ENCODE measurements at regions not wholly inside any gene's neighbourhood (a gene's known extent, or its start where the extent isn't known, plus 50 kb on each side); places are given as distances from the start of the nearest gene placed in this dataset.
"Not testable (repeated sequence)": the region's sequence is repeated elsewhere in the genome, so short reads cannot be mapped to it uniquely, and the experiment has no call there.

DNA sequence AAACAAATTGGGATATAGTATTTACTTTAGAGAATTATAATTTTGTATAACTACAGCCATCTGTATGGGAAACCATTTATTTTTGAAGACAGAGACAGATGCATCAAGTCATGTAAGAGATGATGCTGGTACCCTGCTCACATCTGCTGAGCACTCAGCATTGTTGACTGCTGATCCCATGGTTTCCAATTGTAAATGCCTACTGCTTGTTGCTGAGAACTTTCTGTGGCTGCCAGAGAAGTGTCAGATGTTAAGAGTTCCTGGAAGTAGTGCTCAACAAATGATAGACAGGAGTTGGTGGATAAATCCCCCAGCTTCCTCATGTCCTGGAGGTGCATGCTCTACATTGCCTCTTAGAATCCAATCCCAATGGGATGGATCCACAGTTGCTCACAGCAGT lies 167.1 kb downstream of the OXSM start:
- FAIRE-seq = no peak

DNA sequence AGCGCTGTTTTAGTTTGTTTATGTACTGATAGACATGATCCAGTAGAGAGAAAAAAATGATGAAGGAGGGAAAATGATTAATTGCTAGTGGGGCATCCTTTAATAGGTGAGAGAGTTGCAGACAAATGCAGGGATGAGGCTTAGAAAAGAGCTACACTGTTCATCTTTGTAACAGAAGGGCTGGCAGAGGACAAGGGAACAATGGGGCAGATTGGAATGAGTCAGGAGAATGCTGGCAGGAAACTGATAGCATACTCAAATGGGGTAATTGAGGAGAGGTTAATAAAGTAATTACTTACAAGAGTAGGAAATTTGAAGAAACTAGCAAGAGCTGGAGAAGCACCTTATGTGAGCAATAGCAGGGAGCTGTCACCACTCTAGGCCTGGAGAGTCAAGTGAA lies 170.9 kb downstream of the OXSM start:
- no peak for FAIRE-seq

DNA sequence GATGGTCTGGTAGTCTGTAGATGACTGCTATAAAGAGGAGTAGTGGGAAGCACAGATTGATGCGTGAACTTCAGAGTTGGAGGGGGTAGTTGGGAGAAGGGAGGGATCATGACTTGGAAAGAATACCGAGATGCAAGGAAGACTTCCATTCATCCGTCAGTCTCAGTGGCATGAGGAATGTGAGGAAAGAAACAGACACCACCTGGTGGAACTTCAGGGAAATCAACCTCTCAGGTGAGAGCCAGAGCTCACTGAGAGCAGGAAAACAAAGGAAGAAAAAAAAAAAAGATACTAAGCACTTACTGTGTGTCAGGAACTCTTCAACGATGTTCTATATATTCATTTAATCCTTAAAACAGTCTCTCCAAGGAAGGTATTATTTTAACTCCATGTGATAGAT lies 172.4 kb downstream of the OXSM start:
- FAIRE-seq = no peak

DNA sequence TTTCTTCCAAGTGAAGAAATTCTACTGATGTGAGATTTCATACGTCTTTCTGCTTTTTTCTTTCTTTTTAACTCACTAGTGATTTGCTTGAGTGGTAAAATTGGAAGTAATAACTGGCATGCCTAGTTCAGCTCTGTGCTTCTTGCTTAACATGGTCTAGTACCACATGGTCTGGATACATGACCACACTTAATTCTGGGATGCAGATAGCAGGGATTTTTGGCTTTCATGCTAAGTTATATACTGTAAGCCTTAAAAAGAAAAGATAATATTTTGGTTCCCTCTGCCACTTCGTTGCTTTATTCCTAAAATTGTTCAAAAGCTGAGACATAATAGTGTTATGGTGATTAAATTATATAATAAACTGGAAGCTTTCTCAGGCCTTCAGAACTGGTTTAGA lies 174.3 kb downstream of the OXSM start:
- FAIRE-seq = no peak

DNA sequence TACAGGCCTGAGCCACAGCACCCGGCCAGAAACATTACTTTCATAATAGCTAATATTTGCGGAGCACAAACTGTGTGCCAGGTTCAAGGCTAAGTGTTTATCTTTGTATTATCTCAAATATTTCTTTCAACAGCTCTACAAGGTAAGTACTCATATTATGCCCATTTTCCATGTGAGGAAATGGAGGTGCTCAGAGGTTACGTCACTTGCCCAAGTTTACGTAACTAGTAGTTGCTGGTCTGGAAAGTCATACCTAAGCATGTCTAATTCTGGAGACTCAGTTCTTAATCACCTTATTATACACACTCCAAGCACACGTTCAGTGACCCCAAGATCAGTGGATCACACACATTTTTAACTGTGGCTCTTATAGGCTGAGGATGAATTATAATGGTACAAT lies 177.5 kb downstream of the OXSM start:
- no peak for FAIRE-seq

DNA sequence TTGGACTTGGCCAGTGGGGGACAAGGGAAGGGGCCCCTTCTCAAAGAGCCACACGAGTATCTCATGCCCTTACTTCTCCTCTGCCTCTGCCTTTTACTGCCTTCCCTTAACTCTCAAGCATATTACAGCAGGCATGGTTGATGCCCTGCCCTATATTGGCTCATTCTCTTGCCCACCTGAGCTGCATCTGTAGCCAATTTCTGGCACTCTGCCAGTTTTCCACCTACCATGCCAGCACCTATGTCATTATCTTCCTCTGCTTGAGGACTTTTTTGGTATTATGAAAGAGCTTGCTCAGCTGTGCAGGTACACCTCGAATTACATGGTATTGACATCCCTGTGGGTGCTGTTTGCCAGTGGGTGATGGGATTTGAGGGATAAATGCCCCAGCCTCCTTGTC lies 181.8 kb downstream of the OXSM start:
- no peak for FAIRE-seq

DNA sequence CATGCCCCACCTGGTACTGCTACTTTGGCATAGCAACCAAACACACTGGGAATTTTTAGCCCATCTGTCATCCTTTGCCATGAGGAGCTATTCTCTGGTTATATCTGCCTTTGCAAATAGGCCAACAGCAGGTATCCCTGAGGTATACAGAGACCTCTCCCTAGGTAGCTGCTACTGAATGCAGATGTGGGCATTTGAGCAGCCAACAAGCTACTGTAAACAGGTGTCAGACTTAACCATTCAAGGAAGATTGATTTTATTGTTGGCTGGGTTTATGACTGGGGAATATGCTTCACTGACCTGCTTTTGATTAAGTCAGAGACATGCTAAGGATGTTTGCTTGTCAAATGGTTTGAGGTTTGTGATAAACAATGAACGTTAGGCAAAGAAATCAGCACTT lies 183.2 kb downstream of the OXSM start:
- FAIRE-seq = no peak

DNA sequence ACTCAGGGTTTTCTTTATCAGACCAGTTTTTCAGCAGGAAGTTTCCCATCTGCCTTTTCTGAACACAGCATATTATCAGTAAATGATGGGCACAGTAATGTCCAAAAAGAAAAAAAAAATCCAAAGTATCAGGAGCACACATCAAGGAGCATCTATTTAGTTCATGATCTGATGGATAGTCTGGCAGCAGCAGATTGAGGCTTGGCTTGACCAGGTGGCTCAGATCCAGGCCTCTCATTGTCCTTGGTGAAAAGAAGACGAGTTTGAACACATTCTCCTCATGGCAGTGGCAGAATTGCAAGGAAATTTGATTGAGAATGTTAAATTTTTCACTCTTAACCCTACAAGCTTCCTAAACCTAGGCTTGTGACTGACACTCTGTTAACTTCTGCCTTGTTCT lies 192.9 kb downstream of the OXSM start:
- no peak for FAIRE-seq

DNA sequence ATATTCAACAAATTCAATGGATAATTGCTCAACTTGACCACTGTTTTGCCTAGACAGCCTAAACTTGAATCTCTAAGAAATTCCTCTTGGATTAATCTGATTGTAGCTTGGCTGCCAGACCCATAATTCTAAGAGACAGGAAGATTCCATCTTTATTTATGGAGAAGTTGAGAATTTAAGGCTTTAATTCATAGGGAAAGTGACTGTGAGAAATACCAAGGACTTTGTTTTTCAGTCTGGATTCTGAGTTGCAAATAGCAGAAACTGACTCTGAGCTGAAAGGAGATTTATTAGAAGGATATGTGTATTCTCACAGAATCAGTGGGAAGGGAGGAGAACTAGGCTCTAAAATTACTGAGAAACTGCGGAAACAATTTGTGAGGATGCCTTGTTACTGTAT lies 195.7 kb downstream of the OXSM start:
- no peak for FAIRE-seq

DNA sequence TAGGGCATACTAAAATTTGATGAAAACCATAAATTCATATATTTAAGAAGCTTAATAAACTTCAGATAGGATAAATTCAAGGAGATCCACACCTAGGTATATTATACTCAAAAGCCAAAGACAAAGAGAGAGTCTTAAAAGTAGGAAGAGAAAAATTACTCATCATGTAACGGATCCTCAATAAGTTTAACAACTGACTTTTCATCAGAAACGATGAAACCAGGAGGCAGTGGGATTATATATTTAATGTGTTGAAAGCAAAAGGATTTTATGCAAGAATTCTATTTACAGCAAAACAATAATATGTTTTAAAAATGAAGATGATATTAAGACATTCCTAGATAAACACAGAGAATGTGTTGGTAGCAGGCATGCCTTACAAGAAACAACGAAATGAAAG lies 202.7 kb downstream of the OXSM start:
- FAIRE-seq = no peak

DNA sequence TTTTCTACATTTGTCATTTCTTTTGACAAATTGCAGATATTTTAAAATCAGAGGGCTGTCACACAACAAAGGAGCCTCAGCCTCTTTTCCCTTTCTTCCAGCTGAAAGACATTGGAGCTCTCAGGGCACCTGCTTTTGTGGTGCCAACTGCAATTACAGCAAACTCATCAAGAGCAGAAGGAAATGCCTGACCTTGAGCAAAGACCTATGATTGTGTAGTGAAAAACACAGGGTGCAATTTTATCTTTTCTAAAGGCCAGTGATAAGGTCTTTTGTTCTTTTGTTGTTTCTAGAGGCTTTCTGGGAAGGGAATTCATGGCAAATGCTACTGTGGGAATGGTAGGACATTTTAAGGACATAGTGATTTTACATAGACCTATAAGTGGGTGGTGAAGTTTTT lies 214.3 kb downstream of the OXSM start:
- FAIRE-seq = no peak

DNA sequence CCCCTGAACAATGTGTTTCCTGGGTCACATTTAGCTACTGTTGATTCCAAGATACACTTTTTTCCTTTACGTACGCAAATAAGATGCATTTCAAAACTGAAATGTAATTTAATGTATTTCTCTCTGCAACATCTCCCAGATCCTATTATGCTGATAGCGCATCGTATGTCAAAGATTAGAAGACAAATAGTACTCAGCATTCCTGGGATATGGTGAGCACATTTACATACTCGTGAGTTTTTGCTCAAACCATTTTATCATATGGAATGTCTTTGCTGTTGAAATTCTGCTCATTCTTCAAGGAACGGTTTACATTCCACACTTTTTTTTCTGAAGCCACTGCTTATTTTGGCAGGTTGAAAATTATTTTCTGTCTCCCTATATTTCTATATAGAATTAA lies 221.4 kb downstream of the OXSM start:
- FAIRE-seq = no peak

DNA sequence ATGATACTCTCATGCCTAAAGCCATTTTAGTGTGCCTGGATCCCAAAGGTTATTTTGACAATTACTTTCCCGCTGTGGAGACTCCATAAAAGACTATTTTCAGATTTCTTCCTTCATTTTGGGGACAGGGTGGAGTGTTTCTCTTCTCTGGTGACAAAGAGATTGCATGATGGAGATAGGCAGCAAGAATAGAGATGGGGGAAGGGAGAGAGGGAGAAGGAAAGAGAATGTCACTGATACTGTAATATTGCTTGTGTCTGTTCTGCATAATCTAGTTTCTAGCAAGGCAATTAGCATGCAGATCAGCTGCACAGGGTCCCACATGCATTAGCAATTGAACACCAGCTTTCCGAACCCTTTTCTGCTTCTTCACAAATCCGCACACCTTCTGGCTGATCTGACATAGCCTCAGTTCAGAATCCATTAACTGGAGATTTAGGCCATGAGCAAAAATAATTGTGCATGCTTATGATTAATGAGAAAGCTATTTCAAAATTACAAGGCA lies 222.4 kb downstream of the OXSM start:
- FAIRE-seq = no peak

DNA sequence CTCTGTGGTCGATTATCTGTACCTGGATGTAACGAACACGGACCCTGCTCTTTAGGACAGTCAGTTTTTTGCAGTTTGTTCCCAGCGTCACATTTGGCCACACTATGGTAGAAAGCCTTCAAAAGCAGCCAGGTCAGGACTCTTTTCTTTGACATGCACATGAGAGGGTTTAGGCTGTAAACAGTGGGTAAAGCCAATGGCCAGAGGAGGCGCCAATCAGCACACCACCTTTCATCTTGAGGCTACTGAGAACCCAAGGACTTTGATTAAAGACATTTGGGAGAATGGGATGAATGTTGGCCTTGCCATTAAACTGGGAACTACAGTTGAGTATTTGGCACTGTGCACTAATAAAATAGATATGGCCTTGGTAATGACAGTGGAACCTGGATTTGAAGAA lies 225.9 kb downstream of the OXSM start:
- FAIRE-seq = no peak

DNA sequence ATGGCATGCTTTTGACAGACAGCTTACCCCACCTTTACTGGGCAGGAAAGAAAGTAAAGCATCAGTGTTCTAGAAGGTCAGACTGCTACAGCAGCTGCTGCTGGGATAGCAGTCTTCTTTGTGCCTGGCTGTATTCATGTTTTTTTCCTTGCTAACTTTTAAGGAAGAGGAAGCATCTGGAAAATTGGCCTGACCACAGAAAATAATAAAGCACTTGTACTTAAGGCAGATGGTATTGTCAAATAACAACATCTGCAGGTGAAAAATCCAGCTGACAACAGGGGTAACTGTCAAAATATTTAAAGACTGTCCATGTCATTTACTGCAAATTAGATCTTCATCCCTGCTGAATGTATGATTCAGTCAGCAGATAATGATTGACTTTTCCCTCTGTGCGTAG lies 229.0 kb downstream of the OXSM start:
- no peak for FAIRE-seq

DNA sequence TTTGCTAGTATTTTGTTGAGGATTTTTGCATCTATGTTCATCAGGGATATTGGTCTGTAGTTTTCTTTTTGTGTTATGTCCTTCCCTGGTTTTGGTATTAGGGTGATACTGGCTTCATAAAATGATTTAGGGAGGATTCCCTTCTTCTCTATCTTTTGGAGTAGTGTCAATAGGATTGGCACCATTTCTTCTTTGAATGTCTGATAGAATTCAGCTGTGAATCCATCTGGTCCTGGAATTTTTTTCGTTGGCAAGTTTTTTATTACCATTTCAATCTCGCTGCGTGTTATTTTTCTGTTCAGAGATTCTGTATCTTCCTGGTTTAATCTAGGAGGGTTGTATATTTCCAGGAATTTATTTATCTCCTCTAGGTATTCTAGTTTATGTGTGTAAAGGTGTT lies 234.3 kb downstream of the OXSM start:
- not testable (repeated sequence) for FAIRE-seq

DNA sequence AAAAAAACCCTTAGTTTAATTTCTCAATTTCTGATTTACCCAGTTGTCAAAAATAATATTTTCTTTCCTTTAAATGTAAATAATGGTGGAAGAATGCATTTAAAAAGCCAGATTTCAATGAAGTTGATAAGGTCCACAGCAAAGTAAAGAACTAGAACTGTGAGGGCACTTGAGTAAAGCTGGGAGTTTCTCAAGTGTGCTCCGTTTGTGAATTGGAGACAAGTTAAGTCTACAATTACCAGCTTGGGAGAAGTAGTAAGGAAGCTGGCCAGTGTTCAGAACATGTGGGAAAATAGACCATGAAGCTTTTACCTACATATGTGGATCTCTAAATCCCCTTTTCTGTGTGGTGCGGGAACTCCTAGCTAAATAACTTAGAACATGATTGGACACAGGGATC lies 239.4 kb downstream of the OXSM start:
- FAIRE-seq = no peak

DNA sequence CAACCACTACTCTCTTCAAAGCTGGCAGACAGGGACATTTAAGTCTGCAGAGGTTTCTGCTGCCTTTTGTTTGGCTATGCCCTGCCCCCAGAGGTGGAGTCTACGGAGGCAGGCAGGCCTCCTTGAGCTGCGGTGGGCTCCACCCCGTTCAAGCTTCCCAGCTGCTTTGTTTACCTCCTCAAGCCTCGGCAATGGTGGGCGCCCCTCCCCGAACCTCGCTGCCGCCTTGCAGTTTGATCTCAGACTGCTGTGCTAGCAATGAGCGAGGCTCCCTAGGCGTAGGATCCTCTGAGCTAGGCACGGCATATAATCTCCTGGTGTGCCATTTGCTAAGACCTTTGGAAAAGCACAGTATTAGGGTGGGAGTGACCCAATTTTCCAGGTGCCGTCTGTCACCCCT lies 252.2 kb downstream of the OXSM start:
- FAIRE-seq = not testable (repeated sequence)

DNA sequence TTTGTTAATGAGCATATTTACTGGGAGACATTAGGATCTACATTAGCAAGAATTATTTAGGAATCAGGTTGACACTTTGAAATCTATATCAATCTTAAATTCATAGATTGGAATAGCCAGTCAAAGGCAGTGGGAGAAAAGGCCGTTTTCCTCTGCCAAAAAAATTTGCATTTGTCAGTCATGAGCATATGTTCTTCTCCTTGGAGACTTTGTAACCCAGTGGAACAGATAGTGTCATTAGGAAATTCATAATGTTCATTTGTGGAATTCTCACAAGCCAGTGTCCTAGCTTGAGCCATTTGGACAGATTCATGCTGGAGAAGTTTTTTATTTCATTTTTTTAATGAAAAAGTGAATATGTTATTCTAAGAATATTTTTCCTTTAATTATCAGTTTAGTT lies 260.1 kb downstream of the OXSM start:
- FAIRE-seq = no peak

DNA sequence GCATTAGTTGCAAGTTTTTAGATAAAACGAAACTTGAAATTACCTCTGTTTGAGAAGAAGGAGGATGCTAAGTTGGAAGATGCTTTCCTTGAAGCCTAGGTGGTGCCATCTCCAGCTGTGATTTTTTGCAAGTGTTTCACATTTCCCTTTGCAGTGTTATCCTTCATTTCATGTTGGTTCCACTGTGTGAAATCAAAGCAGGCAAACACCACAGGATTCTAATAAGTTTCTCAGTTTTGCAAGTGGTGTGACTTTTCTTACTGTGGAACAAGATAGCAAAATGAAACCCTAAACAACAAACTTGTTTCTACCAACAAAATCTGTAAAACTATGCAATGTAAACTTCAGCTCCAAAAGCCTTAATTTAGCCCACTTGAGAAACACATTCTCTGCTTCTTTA lies 260.9 kb downstream of the OXSM start:
- FAIRE-seq = no peak

DNA sequence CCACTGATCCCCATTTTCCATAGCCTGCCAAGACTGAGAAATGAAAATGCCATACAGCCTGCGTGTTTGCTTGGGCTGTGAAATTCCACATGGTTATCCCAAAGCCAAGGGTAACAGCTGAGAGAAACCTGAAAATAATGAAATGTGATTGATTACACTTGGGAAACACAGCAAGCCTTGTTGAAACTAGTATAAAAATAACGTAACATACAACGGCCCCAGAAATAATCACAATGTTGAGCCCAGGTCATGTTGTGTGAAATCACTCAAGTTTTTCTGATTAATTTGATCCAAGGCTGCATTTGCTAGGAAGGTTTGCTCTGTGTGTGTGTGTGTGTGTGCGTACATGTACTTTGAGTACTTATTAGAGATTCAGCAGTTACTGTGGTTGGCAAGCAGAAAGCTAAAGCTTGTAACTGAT lies 269.0 kb downstream of the OXSM start:
- no peak for FAIRE-seq

DNA sequence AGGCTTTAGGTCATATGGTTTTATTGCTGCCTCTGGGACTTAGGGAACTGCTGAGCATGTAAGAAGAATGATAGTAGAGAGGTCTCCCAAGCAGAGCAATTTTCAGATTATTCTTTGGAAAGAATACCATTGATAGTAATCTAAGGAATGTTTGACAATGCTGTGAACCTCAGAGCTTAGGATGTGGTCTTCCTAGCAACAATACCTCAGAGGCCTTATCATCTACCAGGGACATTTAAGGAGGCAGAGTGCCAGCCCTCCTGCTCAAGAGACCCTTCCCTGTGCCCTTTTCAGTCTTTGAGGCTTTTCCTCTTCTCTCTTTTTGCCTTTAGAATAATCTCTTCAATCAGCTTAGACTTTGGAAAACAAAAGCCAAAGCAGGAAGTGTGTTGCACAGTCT lies 272.1 kb downstream of the OXSM start:
- no peak for FAIRE-seq

DNA sequence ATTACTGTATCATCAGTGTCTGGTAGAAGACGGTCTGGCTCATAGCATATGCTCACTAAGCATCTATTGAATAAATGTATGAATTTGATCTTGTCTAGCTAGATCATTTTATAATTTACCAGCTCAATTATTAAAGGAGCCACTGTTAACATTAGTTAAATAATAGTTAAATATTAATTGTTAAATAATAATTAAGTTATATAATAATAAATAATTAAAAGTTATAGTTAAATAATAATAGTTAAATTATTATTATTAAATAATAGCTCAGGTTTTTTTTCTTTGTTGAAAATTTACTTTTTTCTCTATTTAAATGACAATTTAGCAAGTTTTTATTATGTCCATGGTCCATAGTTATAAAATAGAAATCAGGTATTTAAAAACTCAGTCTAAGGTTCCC lies 274.4 kb downstream of the OXSM start:
- no peak for FAIRE-seq

DNA sequence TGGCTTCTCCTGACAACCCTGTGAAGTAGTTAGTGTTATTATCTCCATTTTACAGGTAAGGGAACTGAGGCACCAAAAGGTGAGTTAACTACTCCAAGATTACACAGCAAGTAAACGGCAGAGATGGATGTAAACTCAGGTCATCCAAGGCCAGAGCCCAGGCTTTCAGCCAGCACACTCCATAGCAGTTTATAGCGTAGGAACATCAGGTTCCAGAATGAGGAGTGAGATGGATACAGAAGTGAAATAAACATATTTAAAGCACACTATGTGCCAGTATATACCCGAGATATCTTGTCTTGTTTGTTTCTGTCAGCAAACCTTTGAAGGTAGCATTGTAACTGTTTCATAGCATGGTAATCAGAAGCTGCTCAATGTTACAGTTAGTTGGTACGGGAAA lies 279.0 kb downstream of the OXSM start:
- FAIRE-seq = no peak

DNA sequence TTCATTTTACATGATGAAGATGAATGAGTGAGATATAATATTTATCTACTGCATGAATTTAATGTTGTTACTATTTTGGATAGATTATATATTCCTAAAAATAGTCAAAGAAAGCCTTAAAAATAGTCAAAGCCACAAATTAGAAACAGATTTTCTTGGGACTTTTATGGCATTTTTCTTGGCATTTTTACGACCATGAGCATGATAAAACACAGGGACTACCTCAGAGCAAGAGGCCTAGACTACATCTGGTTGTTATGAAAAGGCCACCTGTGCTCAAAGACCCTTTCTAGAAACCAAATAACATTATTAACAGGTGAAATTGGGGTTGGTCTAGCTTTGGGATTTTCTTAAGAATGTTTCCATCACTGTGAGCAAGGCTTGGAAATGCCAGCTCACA lies 281.0 kb downstream of the OXSM start:
- no peak for FAIRE-seq

DNA sequence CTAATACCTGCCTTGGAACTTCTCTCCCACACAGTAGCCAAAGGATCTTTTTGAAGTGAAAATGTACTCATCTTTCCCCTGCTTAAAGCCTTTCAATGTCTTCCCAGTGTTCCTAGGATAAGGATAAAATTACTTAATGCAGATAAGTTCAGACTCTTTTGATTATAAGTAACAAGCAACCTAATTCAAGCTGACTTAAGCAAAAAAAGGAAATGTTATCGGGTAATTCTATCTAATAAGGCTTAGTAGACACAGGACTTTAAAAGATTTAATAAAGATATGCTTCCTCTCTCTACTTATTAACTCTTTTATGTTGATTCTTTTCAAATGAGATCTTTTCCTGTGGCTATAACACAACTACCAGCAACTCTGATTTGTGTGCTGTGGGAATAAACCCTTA lies 284.2 kb downstream of the OXSM start:
- FAIRE-seq = no peak

Data from islet of Langerhans (tissue), 1 donor.